IMR-90 (cell line): ENCODE measurements at regions not wholly inside any gene's neighbourhood (a gene's known extent, or its start where the extent isn't known, plus 50 kb on each side); places are given as distances from the start of the nearest gene placed in this dataset.

Experiments
- ATAC-seq: fragments of 200-7000 bp; cut with Tn5 transposase; 2 replicates; pipeline ENCODE4 v1.9.1; 2020; ENCODE audit warnings: low read depth, mild to moderate bottlenecking, moderate library complexity
- BruUV-seq: library from RNA; stranded (reverse); fragments of 400-500 nt; replicated peaks from 2 replicates; lab custom pipeline; 2021; lab: Mats Ljungman, UMichigan
- CTCF ChIA-PET: fragments of 300-600 bp; formaldehyde crosslinking; extraction: SDS; loops from one replicate; lab custom pipeline; 2021; ENCODE audit warnings: antibody characterized with exemption; lab: Yijun Ruan, JAX
- POLR2A ChIA-PET: fragments of 300-600 bp; sonication (Branson Sonifier 250); formaldehyde crosslinking; loops from one replicate; lab custom pipeline; 2022; ENCODE audit warnings: antibody characterized with exemption; ENCODE audit not compliant: unreplicated experiment; lab: Charles Lee
- DNase-seq: peaks from one replicate; pipeline ENCODE4 v3.0.0; 2013
- H2AFZ ChIP-seq: replicated peaks from 2 replicates; pipeline ENCODE3; 2013; ENCODE audit warnings: low read length, mild to moderate bottlenecking; ENCODE audit not compliant: poor library complexity
- H2AK5ac ChIP-seq: 2 replicates; pipeline ENCODE4 v1.6.1; 2013; ENCODE audit warnings: low read depth, low read length, inconsistent platforms
- H2AK9ac ChIP-seq: replicated peaks from 2 replicates; pipeline ENCODE3; 2013; ENCODE audit warnings: mild to moderate bottlenecking, low read depth, low read length, moderate library complexity; ENCODE audit not compliant: poor library complexity
- H2BK120ac ChIP-seq: 2 replicates; pipeline ENCODE4 v1.6.1; 2013; ENCODE audit warnings: low read depth, low read length, inconsistent platforms
- H2BK15ac ChIP-seq: 3 replicates; pipeline ENCODE4 v1.6.1; 2013; ENCODE audit warnings: low read depth, low read length, inconsistent platforms
- H2BK20ac ChIP-seq: 2 replicates; pipeline ENCODE4 v1.6.1; 2013; ENCODE audit warnings: low read depth, mild to moderate bottlenecking, inconsistent platforms, low read length, moderate library complexity
- H2BK5ac ChIP-seq: 2 replicates; pipeline ENCODE4 v1.6.1; 2013; ENCODE audit warnings: mild to moderate bottlenecking, low read depth, low read length, inconsistent platforms; ENCODE audit not compliant: poor library complexity, severe bottlenecking
- H3K14ac ChIP-seq: replicated peaks from 2 replicates; pipeline ENCODE4 v1.6.1; 2013; ENCODE audit warnings: low read depth, low read length, inconsistent platforms
- H3K18ac ChIP-seq: 2 replicates; pipeline ENCODE4 v1.6.1; 2013; ENCODE audit warnings: low read depth, low read length, control low read depth
- H3K23ac ChIP-seq: 2 replicates; pipeline ENCODE4 v1.6.1; 2013; ENCODE audit warnings: low read depth, low read length, inconsistent platforms
- H3K27ac ChIP-seq: 2 replicates; pipeline ENCODE4 v1.5.1; 2013; ENCODE audit warnings: mild to moderate bottlenecking, control low read depth, low read length; ENCODE audit not compliant: insufficient read depth
- H3K27me3 ChIP-seq: 2 replicates; pipeline ENCODE4 v1.6.1; 2013; ENCODE audit warnings: low read length; ENCODE audit not compliant: control insufficient read depth, insufficient read depth
- H3K36me3 ChIP-seq: 2 replicates; pipeline ENCODE4 v1.6.1; 2013; ENCODE audit warnings: low read length, mixed read lengths; ENCODE audit not compliant: control insufficient read depth, insufficient read depth
- H3K4ac ChIP-seq: 2 replicates; pipeline ENCODE4 v1.6.1; 2013; ENCODE audit warnings: low read depth, low read length, inconsistent platforms
- H3K4me1 ChIP-seq: 2 replicates; pipeline ENCODE4 v1.6.1; 2013; ENCODE audit warnings: low read length, mixed read lengths; ENCODE audit not compliant: control insufficient read depth, insufficient read depth
- H3K4me2 ChIP-seq: 2 replicates; pipeline ENCODE4 v1.6.1; 2013; ENCODE audit warnings: low read depth, mild to moderate bottlenecking, control low read depth, low read length, moderate library complexity
- H3K4me3 ChIP-seq: 2 replicates; pipeline ENCODE4 v1.5.1; 2013; ENCODE audit warnings: low read depth, mild to moderate bottlenecking, control low read depth, low read length, moderate library complexity; ENCODE audit not compliant: insufficient read depth
- H3K56ac ChIP-seq: 2 replicates; pipeline ENCODE4 v1.6.1; 2013; ENCODE audit warnings: low read length, inconsistent platforms; ENCODE audit not compliant: insufficient read depth; ENCODE audit errors: extremely low read depth
- H3K79me1 ChIP-seq, 2 experiments: 2 replicates each; pipeline ENCODE4 v1.6.1; 2013; ENCODE audit warnings: low read length in 2 of 2, inconsistent platforms in 1 of 2, low read depth in 1 of 2
- H3K9ac ChIP-seq: 2 replicates; pipeline ENCODE4 v1.6.1; 2013; ENCODE audit warnings: low read depth, low read length, control low read depth
- H3K9me1 ChIP-seq: 2 replicates; pipeline ENCODE4 v1.6.1; 2013; ENCODE audit warnings: low read length, inconsistent platforms; ENCODE audit not compliant: insufficient read depth
- H3K9me3 ChIP-seq: 2 replicates; pipeline ENCODE4 v1.6.1; 2013; ENCODE audit warnings: low read length; ENCODE audit not compliant: control insufficient read depth, insufficient read depth
- H4K20me1 ChIP-seq: 2 replicates; pipeline ENCODE4 v1.6.1; 2013; ENCODE audit warnings: low read length, inconsistent platforms; ENCODE audit not compliant: insufficient read depth
- H4K5ac ChIP-seq: 2 replicates; pipeline ENCODE4 v1.6.1; 2013; ENCODE audit warnings: mild to moderate bottlenecking, low read depth, low read length, control low read depth
- H4K8ac ChIP-seq, 2 experiments: 2 replicates each; pipeline ENCODE4 v1.6.1; 2013; ENCODE audit warnings: low read depth in 2 of 2, low read length in 2 of 2, control low read depth in 1 of 2, inconsistent platforms in 1 of 2
- H4K91ac ChIP-seq: 2 replicates; pipeline ENCODE4 v1.6.1; 2013; ENCODE audit warnings: low read depth, low read length, inconsistent platforms; ENCODE audit not compliant: insufficient read depth
- BHLHE40 ChIP-seq: fragments of 150-350 bp; IDR thresholded peaks from 2 replicates; pipeline ENCODE4 v1.6.1; 2016; ENCODE audit warnings: mild to moderate bottlenecking, low read depth, low read length
- CEBPB ChIP-seq: IDR thresholded peaks from 2 replicates; pipeline ENCODE4 v1.6.1; 2012; ENCODE audit warnings: low read depth, low read length, improper control_type of control experiment
- CHD1 ChIP-seq: IDR thresholded peaks from 2 replicates; pipeline ENCODE4 v1.6.1; 2012; ENCODE audit warnings: low read depth, low read length, improper control_type of control experiment
- ELK1 ChIP-seq: fragments of 150-350 bp; IDR thresholded peaks from 2 replicates; pipeline ENCODE4 v1.6.1; 2016; ENCODE audit warnings: low read depth, mild to moderate bottlenecking, low read length, moderate library complexity, borderline replicate concordance
- FOS ChIP-seq: fragments of 150-350 bp; IDR thresholded peaks from 2 replicates; pipeline ENCODE4 v1.6.1; 2016; ENCODE audit warnings: low read depth, low read length
- MAFK ChIP-seq: IDR thresholded peaks from 2 replicates; pipeline ENCODE4 v1.6.1; 2012; ENCODE audit warnings: low read depth, low read length, improper control_type of control experiment
- MAZ ChIP-seq: IDR thresholded peaks from 2 replicates; pipeline ENCODE4 v1.6.1; 2012; ENCODE audit warnings: low read depth, mild to moderate bottlenecking, low read length, improper control_type of control experiment, moderate library complexity, borderline replicate concordance
- MXI1 ChIP-seq: IDR thresholded peaks from 2 replicates; pipeline ENCODE4 v1.6.1; 2012; ENCODE audit warnings: low read depth, mild to moderate bottlenecking, low read length, moderate library complexity, borderline replicate concordance
- NFE2L2 ChIP-seq: fragments of 150-350 bp; IDR thresholded peaks from 2 replicates; pipeline ENCODE4 v1.6.1; 2016; ENCODE audit warnings: low read depth, mild to moderate bottlenecking, low read length
- RAD21 ChIP-seq: IDR thresholded peaks from 2 replicates; pipeline ENCODE4 v1.6.1; 2012; ENCODE audit warnings: low read length, improper control_type of control experiment
- RCOR1 ChIP-seq: IDR thresholded peaks from 2 replicates; pipeline ENCODE4 v1.6.1; 2012; ENCODE audit warnings: mild to moderate bottlenecking, low read length, improper control_type of control experiment; ENCODE audit not compliant: insufficient replicate concordance
- RFX5 ChIP-seq: IDR thresholded peaks from 2 replicates; pipeline ENCODE4 v1.8.0; 2012; ENCODE audit warnings: low read depth, mild to moderate bottlenecking, low read length, moderate library complexity
- WGBS, 2 experiments: methylation state at CpG; one replicate each; pipeline versions ENCODE4 v1.1.5 to v1.1.7; 2013; ENCODE audit warnings: missing lambda C conversion rate in 2 of 2; ENCODE audit not compliant: insufficient read length in 1 of 2; ENCODE audit errors: extremely low coverage in 2 of 2; 5-methylcytosine and 5-hydroxymethylcytosine counted together
- dilution Hi-C: fragments of 300-500 bp; cut with HindIII; formaldehyde crosslinking; loops from one replicate; pipeline ENCODE4 v1.14.3; 2018; ENCODE audit warnings: low sequenced_read_pairs; ENCODE audit not compliant: unreplicated experiment
- in situ Hi-C: fragments of 300-500 bp; cut with MboI; formaldehyde crosslinking; loops from 3 replicates; pipeline ENCODE4 v1.14.3; 2019; ENCODE audit warnings: low sequenced_read_pairs, inconsistent platforms, mixed read lengths
- intact Hi-C: fragments of 100-400 bp; cut with micrococcal nuclease; formaldehyde crosslinking; loops from 2 replicates; pipeline ENCODE4 v1.10.0; 2022

GRCh38 chr19:28868836-28869235, 344.1 kb downstream of the UQCRFS1 start:
- Histone ChIP-seq H2AK9ac (no peak overlapping the region), H3K9me3 (no peaks in the 10 kb centered on the region), H3K4me2 (no peak overlapping the region), H3K9ac (no peak overlapping the region), H2BK20ac (no peak overlapping the region), H2BK5ac (no peak overlapping the region), H3K18ac (no peak overlapping the region), H3K14ac (no peak overlapping the region), H2AK5ac (no peak overlapping the region), H3K23ac (no peak overlapping the region), H3K4me1 (no peaks in the 10 kb centered on the region), H4K20me1 (no peaks in the 10 kb centered on the region), H2BK15ac (no peak overlapping the region), H3K56ac (no peak overlapping the region), H3K27ac (no peak overlapping the region), H4K8ac (no peak overlapping the region), H3K9me1 (no peaks in the 10 kb centered on the region), H3K4ac (no peak overlapping the region), H4K5ac (no peak overlapping the region), H3K4me3 (no peak overlapping the region), H3K36me3 (no peaks in the 10 kb centered on the region), H3K79me1 (no peaks in the 10 kb centered on the region), H2AFZ (no peak overlapping the region), H4K91ac (no peak overlapping the region), H2BK120ac (no peak overlapping the region), H3K27me3 (no peaks in the 10 kb centered on the region)
- no TSS peak for BruUV-seq
- ATAC-seq = no peak
- CTCF ChIA-PET = no interaction called here
- POLR2A ChIA-PET = no interaction called here
- 53% methylated on average over 4 of the region's 9 CpGs; no CpG with 5 or more reads in 1 of the 2 experiments for WGBS, 2 experiments
- TF ChIP-seq ELK1 (no peak), RFX5 (no peak), MAZ (no peak), NFE2L2 (no peak), RCOR1 (no peak), MXI1 (no peak), RAD21 (no peak), BHLHE40 (no peak), CHD1 (no peak), MAFK (no peak), FOS (no peak), CEBPB (no peak)
- dilution Hi-C loops (no loop called here), intact Hi-C loops (no loop called here), in situ Hi-C loops (no loop called here)
- no peak for DNase-seq
